CD4-positive, CD25-positive, alpha-beta regulatory T cell (primary cell): ENCODE measurements at regions not wholly inside any gene's neighbourhood (a gene's known extent, or its start where the extent isn't known, plus 50 kb on each side); places are given as distances from the start of the nearest gene placed in this dataset.

Experiments
- ATAC-seq, 2 donors: fragments of 150-1000 bp; cut with Tn5 transposase; one replicate each; pipeline ENCODE4 v1.10.0; 2021; ENCODE audit warnings: low read depth in 2 of 2, moderate number of reproducible peaks in 2 of 2, moderate library complexity in 1 of 2
- DNase-seq, 3 donors: peaks; one replicate each; pipeline versions ENCODE4 v3.0.0 to v3.0.0-alpha.2; 2012 to 2022; ENCODE audit warnings: mixed read lengths in 1 of 3
- H3K27ac ChIP-seq: one replicate; pipeline ENCODE4 v1.7.0; 2013; ENCODE audit warnings: mild to moderate bottlenecking, low read length; ENCODE audit not compliant: insufficient read depth, poor library complexity, severe bottlenecking
- H3K27me3 ChIP-seq: one replicate; pipeline ENCODE4 v1.7.0; 2013; ENCODE audit warnings: low read length; ENCODE audit not compliant: control insufficient read depth, insufficient read depth
- H3K36me3 ChIP-seq: one replicate; pipeline ENCODE4 v1.7.0; 2013; ENCODE audit warnings: mild to moderate bottlenecking, low read length, moderate library complexity; ENCODE audit not compliant: control insufficient read depth, insufficient read depth
- H3K4me1 ChIP-seq: 2 replicates; pipeline ENCODE4 v1.7.0; 2013; ENCODE audit warnings: mild to moderate bottlenecking, low read length; ENCODE audit not compliant: insufficient read depth, control insufficient read depth, poor library complexity, severe bottlenecking
- H3K4me3 ChIP-seq: one replicate; pipeline ENCODE4 v1.7.0; 2013; ENCODE audit warnings: low read depth, mild to moderate bottlenecking, low read length, moderate library complexity
- H3K9me3 ChIP-seq, 2 experiments: 1 replicate in 1 of 2; 2 replicates in 1 of 2; pipeline ENCODE4 v1.7.0; 2013; ENCODE audit warnings: low read length in 2 of 2, mild to moderate bottlenecking in 1 of 2, moderate library complexity in 1 of 2; ENCODE audit not compliant: control insufficient read depth in 2 of 2
- H3K27ac Mint-ChIP-seq, 3 donors: one replicate each; pipeline ENCODE4 v1.8.0; 2020 to 2022; ENCODE audit warnings: mild to moderate bottlenecking in 3 of 3, mixed read lengths in 3 of 3, moderate library complexity in 2 of 3
- H3K27me3 Mint-ChIP-seq: one replicate; pipeline ENCODE4 v1.8.0; 2022; ENCODE audit warnings: mild to moderate bottlenecking, mixed read lengths
- H3K36me3 Mint-ChIP-seq: one replicate; pipeline ENCODE4 v1.8.0; 2020; ENCODE audit warnings: mixed read lengths
- H3K4me1 Mint-ChIP-seq, 4 donors: one replicate each; pipeline ENCODE4 v1.8.0; 2020 to 2022; ENCODE audit warnings: mixed read lengths in 4 of 4, mild to moderate bottlenecking in 1 of 4
- H3K4me3 Mint-ChIP-seq, 4 donors: one replicate each; pipeline ENCODE4 v1.8.0; 2020 to 2022; ENCODE audit warnings: mild to moderate bottlenecking in 4 of 4, mixed read lengths in 4 of 4, moderate library complexity in 3 of 4
- H3K9me3 Mint-ChIP-seq, 7 donors: one replicate each; pipeline ENCODE4 v1.8.0; 2020 to 2022; ENCODE audit warnings: mixed read lengths in 7 of 7, mild to moderate bottlenecking in 3 of 7, moderate library complexity in 2 of 7

DNA sequence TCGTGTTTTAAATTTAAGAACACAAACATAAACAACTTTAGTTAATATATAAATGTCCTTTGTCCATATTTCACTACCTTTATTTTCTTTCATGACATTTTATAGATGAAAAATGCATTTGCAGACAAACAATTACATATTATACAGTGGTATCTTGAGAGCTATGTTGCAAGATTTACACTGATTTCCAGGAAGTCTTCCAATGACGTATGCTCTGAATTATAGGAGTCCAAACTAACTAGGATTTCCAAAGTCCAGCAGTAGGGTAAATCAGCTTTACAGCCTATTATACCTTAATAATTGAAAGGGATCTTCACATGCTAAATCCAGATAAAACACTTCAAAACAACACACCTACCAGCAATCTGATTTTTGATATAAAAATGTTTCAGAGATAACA is 69.4 kb downstream of the HYCC1 start:
- Histone ChIP-seq H3K27ac (no peak overlapping the region), H3K4me1 (no peaks in the 10 kb centered on the region), H3K27me3 (no peaks in the 10 kb centered on the region), H3K36me3 (peaks cover 7% of the 10 kb centered on the region), H3K4me3 (no peak overlapping the region), H3K9me3 (no peaks in the 10 kb centered on the region)
- DNase-seq (no peak), ATAC-seq (no peak)
- Mint-ChIP-seq H3K27me3 (no peaks in the 10 kb centered on the region), H3K9me3 (no peaks in the 10 kb centered on the region), H3K36me3 (peaks cover 11% of the 10 kb centered on the region), H3K27ac (no peak overlapping the region), H3K4me1 (no peaks in the 10 kb centered on the region), H3K4me3 (no peak overlapping the region)

DNA sequence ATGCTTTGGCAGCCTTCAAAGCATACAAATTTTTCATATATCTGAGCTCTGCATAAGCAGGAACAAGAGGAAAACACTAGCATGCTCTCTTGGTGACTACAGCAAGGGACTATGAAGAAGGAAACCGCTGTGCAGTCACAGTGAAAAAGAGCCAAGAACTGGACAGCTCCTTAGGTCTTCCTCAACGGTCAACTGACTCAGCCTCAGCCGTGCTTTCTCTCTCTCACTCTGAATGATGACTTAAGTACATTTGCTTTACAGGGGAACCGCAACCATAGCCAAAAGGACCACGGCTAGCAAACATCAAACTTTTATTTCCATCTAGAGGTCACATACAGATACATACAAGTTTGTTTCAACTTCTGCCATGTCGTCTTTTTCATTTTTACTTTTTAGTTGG is 69.9 kb downstream of the HYCC1 start:
- H3K27ac Mint-ChIP-seq = no peak overlapping the region
- Histone ChIP-seq H3K27ac (no peak overlapping the region), H3K36me3 (peaks cover 7% of the 10 kb centered on the region), H3K4me3 (no peak overlapping the region), H3K27me3 (no peaks in the 10 kb centered on the region), H3K9me3 (no peaks in the 10 kb centered on the region), H3K4me1 (no peaks in the 10 kb centered on the region)
- no peaks in the 10 kb centered on the region for H3K27me3 Mint-ChIP-seq
- H3K4me3 Mint-ChIP-seq = no peak overlapping the region
- no peaks in the 10 kb centered on the region for H3K4me1 Mint-ChIP-seq
- DNase-seq (no peak), ATAC-seq (no peak)
- no peaks in the 10 kb centered on the region for H3K9me3 Mint-ChIP-seq
- H3K36me3 Mint-ChIP-seq = peaks cover 11% of the 10 kb centered on the region

DNA sequence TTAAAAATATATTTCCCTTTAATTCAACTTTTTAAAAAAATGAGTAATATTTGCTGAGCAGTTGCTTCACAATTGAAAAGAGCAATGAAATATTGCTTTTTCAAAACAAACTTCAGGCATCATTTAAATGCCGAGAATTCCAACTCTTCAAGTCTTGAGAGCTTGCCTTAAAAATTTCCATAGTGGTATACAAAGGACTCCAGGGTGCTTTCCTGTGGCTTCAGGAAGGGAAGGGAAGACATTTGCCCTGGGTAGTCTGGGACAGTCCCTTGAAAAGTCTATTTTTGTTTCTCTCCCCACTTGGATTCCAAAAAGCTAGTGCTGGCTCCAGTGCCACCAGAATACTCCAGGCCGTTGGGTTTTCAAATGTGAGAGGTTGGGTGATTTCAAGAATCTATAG is 71.7 kb downstream of the HYCC1 start:
- H3K36me3 ChIP-seq = peaks cover 7% of the 10 kb centered on the region
- H3K27me3 ChIP-seq = no peaks in the 10 kb centered on the region
- no peak for ATAC-seq
- peaks cover 11% of the 10 kb centered on the region for H3K36me3 Mint-ChIP-seq
- no peaks in the 10 kb centered on the region for H3K9me3 Mint-ChIP-seq
- H3K27ac ChIP-seq = no peak overlapping the region
- H3K4me3 Mint-ChIP-seq = no peak overlapping the region
- no peak overlapping the region for H3K27ac Mint-ChIP-seq
- no peak for DNase-seq
- H3K9me3 ChIP-seq = no peaks in the 10 kb centered on the region
- no peaks in the 10 kb centered on the region for H3K4me1 ChIP-seq
- no peak overlapping the region for H3K4me3 ChIP-seq
- H3K27me3 Mint-ChIP-seq = no peaks in the 10 kb centered on the region
- H3K4me1 Mint-ChIP-seq = no peaks in the 10 kb centered on the region

GRCh38 chr7:22939842-22940241 is 74.1 kb downstream of the HYCC1 start:
- ATAC-seq = no peak
- Histone ChIP-seq H3K4me1 (no peaks in the 10 kb centered on the region), H3K9me3 (no peaks in the 10 kb centered on the region), H3K27ac (no peak overlapping the region), H3K4me3 (no peak overlapping the region), H3K27me3 (no peaks in the 10 kb centered on the region), H3K36me3 (peaks cover 3% of the 10 kb centered on the region)
- Mint-ChIP-seq H3K4me1 (no peaks in the 10 kb centered on the region), H3K27me3 (no peaks in the 10 kb centered on the region), H3K4me3 (no peak overlapping the region), H3K9me3 (no peaks in the 10 kb centered on the region), H3K27ac (no peak overlapping the region), H3K36me3 (no peaks in the 10 kb centered on the region)
- DNase-seq = no peak

GRCh38 chr7:22937946-22938345 is 76.0 kb downstream of the HYCC1 start:
- Histone ChIP-seq H3K36me3 (no peaks in the 10 kb centered on the region), H3K27ac (no peak overlapping the region), H3K4me3 (no peak overlapping the region), H3K9me3 (no peaks in the 10 kb centered on the region), H3K4me1 (no peaks in the 10 kb centered on the region), H3K27me3 (no peaks in the 10 kb centered on the region)
- H3K36me3 Mint-ChIP-seq = no peaks in the 10 kb centered on the region
- no peaks in the 10 kb centered on the region for H3K27me3 Mint-ChIP-seq
- no peaks in the 10 kb centered on the region for H3K4me1 Mint-ChIP-seq
- ATAC-seq (no peak), DNase-seq (no peak)
- no peak overlapping the region for H3K27ac Mint-ChIP-seq
- H3K4me3 Mint-ChIP-seq = no peak overlapping the region
- peaks cover 0 to 5% (median 0%) of the 10 kb centered on the region in 7 donors for H3K9me3 Mint-ChIP-seq

- Mint-ChIP-seq H3K27me3 (no peaks in the 10 kb centered on the region), H3K4me3 (no peak overlapping the region), H3K36me3 (no peaks in the 10 kb centered on the region), H3K27ac (peak overlapping the region in 1 of 3 donors; percentile 43), H3K4me1 (no peaks in the 10 kb centered on the region), H3K9me3 (peaks cover 0 to 5% (median 0%) of the 10 kb centered on the region in 7 donors)
- ATAC-seq (no peak), DNase-seq (no peak)
- H3K4me3 ChIP-seq = no peak overlapping the region
- H3K4me1 ChIP-seq = no peaks in the 10 kb centered on the region
- H3K27ac ChIP-seq = no peak overlapping the region
- H3K9me3 ChIP-seq = no peaks in the 10 kb centered on the region
- no peaks in the 10 kb centered on the region for H3K27me3 ChIP-seq
- H3K36me3 ChIP-seq = no peaks in the 10 kb centered on the region
These were observed 77.7 kb downstream of the HYCC1 start for GRCh38 chr7:22936246-22936645.

DNA sequence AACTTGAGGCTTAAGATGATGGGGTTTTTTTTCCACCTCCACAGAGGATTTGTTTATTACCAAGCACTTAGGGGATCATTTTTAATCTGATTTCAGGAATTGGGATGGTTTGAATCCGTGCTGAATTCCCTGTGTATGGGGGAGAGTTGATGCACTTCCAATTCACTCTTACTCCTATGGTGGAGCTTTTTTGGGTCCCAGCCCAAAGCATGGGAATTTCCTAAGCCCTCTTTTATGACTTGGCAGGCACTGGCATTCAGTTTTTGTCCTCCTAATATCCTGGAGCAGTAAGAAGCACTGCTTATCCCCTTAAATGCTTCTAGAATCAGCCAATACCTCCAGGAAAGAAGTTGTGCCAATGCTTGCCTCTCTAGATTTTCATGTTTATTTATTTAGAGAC is 78.7 kb downstream of the HYCC1 start:
- H3K27me3 ChIP-seq = no peaks in the 10 kb centered on the region
- H3K27ac ChIP-seq = no peak overlapping the region
- ATAC-seq (no peak), DNase-seq (no peak)
- Mint-ChIP-seq H3K4me3 (no peak overlapping the region), H3K27me3 (no peaks in the 10 kb centered on the region), H3K4me1 (no peaks in the 10 kb centered on the region), H3K36me3 (no peaks in the 10 kb centered on the region), H3K27ac (no peak overlapping the region), H3K9me3 (peaks cover 0 to 6% (median 1%) of the 10 kb centered on the region in 7 donors)
- H3K4me3 ChIP-seq = no peak overlapping the region
- H3K4me1 ChIP-seq = no peaks in the 10 kb centered on the region
- no peaks in the 10 kb centered on the region for H3K36me3 ChIP-seq
- no peaks in the 10 kb centered on the region for H3K9me3 ChIP-seq

DNA sequence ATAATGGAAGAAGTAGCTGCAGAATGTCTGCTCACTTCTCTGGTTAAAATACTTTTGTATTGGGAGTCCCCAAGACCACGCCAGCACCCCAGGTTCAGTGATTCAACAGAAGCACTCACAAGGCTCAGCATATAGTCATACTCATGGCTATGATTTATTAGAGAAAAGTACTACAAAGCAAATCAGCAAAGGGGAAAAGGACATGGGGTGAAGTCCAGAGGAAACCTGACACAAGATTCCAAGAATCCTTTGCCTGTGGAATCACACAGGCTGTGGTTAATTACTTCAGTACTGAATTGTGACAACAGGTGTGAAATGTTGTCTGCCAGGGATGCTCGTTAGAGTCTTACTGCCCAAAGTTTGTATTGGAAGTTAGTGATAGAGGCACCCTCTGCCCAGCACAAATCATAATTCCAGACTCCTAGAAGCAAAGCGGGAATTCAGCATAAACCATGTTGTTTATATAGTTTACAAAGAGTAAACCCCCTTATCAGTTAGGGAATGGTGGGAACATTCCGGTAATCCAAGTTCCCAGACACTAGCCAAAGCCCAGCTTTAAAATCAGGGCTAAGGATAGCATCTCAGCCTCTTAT is 79.4 kb downstream of the HYCC1 start:
- H3K9me3 Mint-ChIP-seq = peaks cover 0 to 6% (median 1%) of the 10 kb centered on the region in 7 donors
- H3K27ac Mint-ChIP-seq = no peak overlapping the region

More for the DNA sequence above, 79.4 kb downstream of the HYCC1 start:
- ATAC-seq (no peak), DNase-seq (no peak)
- no peaks in the 10 kb centered on the region for H3K4me1 ChIP-seq
- no peaks in the 10 kb centered on the region for H3K4me1 Mint-ChIP-seq
- no peak overlapping the region for H3K4me3 Mint-ChIP-seq
- H3K4me3 ChIP-seq = no peak overlapping the region
- no peak overlapping the region for H3K27ac ChIP-seq
- no peaks in the 10 kb centered on the region for H3K36me3 Mint-ChIP-seq
- H3K9me3 ChIP-seq = no peaks in the 10 kb centered on the region
- H3K27me3 Mint-ChIP-seq = no peaks in the 10 kb centered on the region
- no peaks in the 10 kb centered on the region for H3K36me3 ChIP-seq
- no peaks in the 10 kb centered on the region for H3K27me3 ChIP-seq
